DOHH2 (cell line): ENCODE measurements at regions not wholly inside any gene's neighbourhood (a gene's known extent, or its start where the extent isn't known, plus 50 kb on each side); places are given as distances from the start of the nearest gene placed in this dataset.

Experiments
- H3F3A ChIP-seq: fragments of 200-600 bp; sonication (generic), shearing (Covaris generic); 2 replicates; pipeline ENCODE4 v1.6.0; 2016; ENCODE audit warnings: antibody characterized with exemption, mild to moderate bottlenecking; ENCODE audit not compliant: control insufficient read depth, insufficient read depth
- H3K27ac ChIP-seq: fragments of 200-600 bp; sonication (generic); 2 replicates; pipeline ENCODE4 v1.5.1; 2014; ENCODE audit warnings: low read depth, mild to moderate bottlenecking, low read length, moderate library complexity
- H3K27me3 ChIP-seq: fragments of 200-600 bp; sonication (generic); 2 replicates; pipeline ENCODE4 v1.6.1; 2014; ENCODE audit warnings: mild to moderate bottlenecking, low read length, mixed read lengths; ENCODE audit not compliant: control insufficient read depth
- H3K36me3 ChIP-seq: fragments of 200-600 bp; sonication (generic); 2 replicates; pipeline ENCODE4 v1.6.1; 2014; ENCODE audit warnings: mild to moderate bottlenecking, low read length, moderate library complexity, mixed read lengths; ENCODE audit not compliant: control insufficient read depth
- H3K4me1 ChIP-seq: fragments of 200-600 bp; sonication (generic); 2 replicates; pipeline ENCODE4 v1.6.1; 2014; ENCODE audit warnings: mild to moderate bottlenecking, low read length, mixed read lengths; ENCODE audit not compliant: control insufficient read depth
- H3K4me2 ChIP-seq: fragments of 200-600 bp; sonication (generic); 2 replicates; pipeline ENCODE4 v1.6.0; 2014; ENCODE audit warnings: mild to moderate bottlenecking, low read length, moderate library complexity
- H3K4me3 ChIP-seq: fragments of 200-600 bp; sonication (generic); 2 replicates; pipeline ENCODE4 v1.5.1; 2014; ENCODE audit warnings: mild to moderate bottlenecking, low read length, mixed read lengths
- H3K79me2 ChIP-seq: fragments of 200-600 bp; sonication (generic); 2 replicates; pipeline ENCODE4 v1.6.1; 2014; ENCODE audit warnings: mild to moderate bottlenecking, low read length, mixed read lengths; ENCODE audit not compliant: control insufficient read depth
- H3K9me2 ChIP-seq: fragments of 200-600 bp; sonication (generic); replicated peaks from 2 replicates; pipeline ENCODE4 v1.6.1; 2014; ENCODE audit warnings: mild to moderate bottlenecking, low read length, mixed read lengths; ENCODE audit not compliant: control insufficient read depth
- H3K9me3 ChIP-seq: fragments of 200-600 bp; sonication (generic); 2 replicates; pipeline ENCODE4 v1.6.1; 2014; ENCODE audit warnings: antibody characterized with exemption, low read length, mixed read lengths; ENCODE audit not compliant: control insufficient read depth, insufficient read depth
- H4K20me1 ChIP-seq: fragments of 200-600 bp; sonication (generic); 2 replicates; pipeline ENCODE4 v1.6.0; 2014; ENCODE audit warnings: low read depth, mild to moderate bottlenecking, antibody characterized with exemption, low read length, moderate library complexity; ENCODE audit not compliant: control insufficient read depth, insufficient read depth
- CTCF ChIP-seq: fragments of 200-600 bp; sonication (generic); IDR thresholded peaks from one replicate; pipeline ENCODE4 v1.5.1; 2014; ENCODE audit warnings: antibody characterized with exemption, mild to moderate bottlenecking, low read depth, low read length; ENCODE audit not compliant: poor library complexity, severe bottlenecking
- EZH2phosphoT487 ChIP-seq: fragments of 200-600 bp; sonication (generic); IDR thresholded peaks from 2 replicates; pipeline ENCODE4 v1.6.1; 2017; ENCODE audit warnings: borderline replicate concordance, mild to moderate bottlenecking, antibody characterized with exemption, low read length, moderate library complexity, mixed read lengths

- no peaks in the 10 kb centered on the region for H3F3A ChIP-seq
- no peaks in the 10 kb centered on the region for H3K79me2 ChIP-seq
- no peaks in the 10 kb centered on the region for H3K9me3 ChIP-seq
- no peaks in the 10 kb centered on the region for H4K20me1 ChIP-seq
- H3K27me3 ChIP-seq = no peaks in the 10 kb centered on the region
- no peaks in the 10 kb centered on the region for H3K9me2 ChIP-seq
- H3K27ac ChIP-seq = no peak overlapping the region
- TF ChIP-seq CTCF = no peak
- TF ChIP-seq EZH2phosphoT487 = no peak
- H3K4me2 ChIP-seq = no peak overlapping the region
- no peaks in the 10 kb centered on the region for H3K36me3 ChIP-seq
- no peaks in the 10 kb centered on the region for H3K4me1 ChIP-seq
- H3K4me3 ChIP-seq = no peak overlapping the region
These were observed 137.8 kb downstream of the LNPK start for GRCh38 chr2:175864137-175864850.

GRCh38 chr2:175861958-175862357, 140.1 kb downstream of the LNPK start:
- H3K4me3 ChIP-seq = no peak overlapping the region

GRCh38 chr2:175855794-175856453, 146.1 kb downstream of the LNPK start:
- H4K20me1 ChIP-seq = no peaks in the 10 kb centered on the region
- no peaks in the 10 kb centered on the region for H3K9me2 ChIP-seq
- no peaks in the 10 kb centered on the region for H3K9me3 ChIP-seq
- H3K27me3 ChIP-seq = no peaks in the 10 kb centered on the region
- H3F3A ChIP-seq = no peaks in the 10 kb centered on the region
- TF ChIP-seq EZH2phosphoT487 (no peak), CTCF (no peak)
- no peaks in the 10 kb centered on the region for H3K79me2 ChIP-seq
- H3K36me3 ChIP-seq = no peaks in the 10 kb centered on the region
- no peaks in the 10 kb centered on the region for H3K4me1 ChIP-seq
- no peak overlapping the region for H3K27ac ChIP-seq
- no peak overlapping the region for H3K4me3 ChIP-seq
- H3K4me2 ChIP-seq = no peak overlapping the region

More at GRCh38 chr2:175861958-175862357, 140.1 kb downstream of the LNPK start:
- Histone ChIP-seq H3K4me1 (no peaks in the 10 kb centered on the region), H3K4me2 (no peak overlapping the region), H3F3A (no peaks in the 10 kb centered on the region), H3K9me3 (no peaks in the 10 kb centered on the region), H3K9me2 (no peaks in the 10 kb centered on the region), H3K79me2 (no peaks in the 10 kb centered on the region), H3K36me3 (no peaks in the 10 kb centered on the region), H3K27me3 (no peaks in the 10 kb centered on the region), H3K27ac (no peak overlapping the region), H4K20me1 (no peaks in the 10 kb centered on the region)
- TF ChIP-seq EZH2phosphoT487 = no peak
- no peak for TF ChIP-seq CTCF
